HG02763 (cell line): ENCODE measurements at regions not wholly inside any gene's neighbourhood (a gene's known extent, or its start where the extent isn't known, plus 50 kb on each side); places are given as distances from the start of the nearest gene placed in this dataset.

ENCODE experiments used
- ATAC-seq: cut with Tn5 transposase; IDR thresholded peaks from one replicate; pipeline ENCODE4 v1.9.1; 2021; ENCODE audit warnings: mild to moderate bottlenecking, moderate library complexity; ENCODE audit not compliant: unreplicated experiment

DNA sequence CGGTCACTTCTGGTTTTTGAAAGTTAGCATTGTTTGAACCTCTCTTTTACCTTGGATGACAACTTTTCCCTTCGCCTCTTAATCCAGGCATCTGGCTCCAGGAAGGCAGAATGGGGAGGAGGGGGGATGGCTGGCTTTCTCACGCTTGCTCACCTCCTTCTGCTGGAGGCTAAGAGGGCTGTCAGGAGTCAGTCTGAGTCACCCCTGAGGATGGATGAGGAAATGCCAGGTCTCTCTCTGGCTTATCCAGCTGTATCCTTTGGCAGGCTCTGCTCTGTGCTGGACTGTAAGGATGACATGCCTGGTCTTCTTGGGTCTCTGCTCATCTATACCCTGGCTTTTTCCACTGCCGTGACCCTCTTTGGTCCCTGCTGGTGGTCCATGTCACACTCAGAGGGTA lies 142.9 kb upstream of the GYPC start:
- no peak for ATAC-seq

GRCh38 chr2:126515471-126515870 lies 140.5 kb upstream of the GYPC start:
- no peak for ATAC-seq

GRCh38 chr2:126518196-126518595 lies 137.8 kb upstream of the GYPC start:
- ATAC-seq = no peak

DNA sequence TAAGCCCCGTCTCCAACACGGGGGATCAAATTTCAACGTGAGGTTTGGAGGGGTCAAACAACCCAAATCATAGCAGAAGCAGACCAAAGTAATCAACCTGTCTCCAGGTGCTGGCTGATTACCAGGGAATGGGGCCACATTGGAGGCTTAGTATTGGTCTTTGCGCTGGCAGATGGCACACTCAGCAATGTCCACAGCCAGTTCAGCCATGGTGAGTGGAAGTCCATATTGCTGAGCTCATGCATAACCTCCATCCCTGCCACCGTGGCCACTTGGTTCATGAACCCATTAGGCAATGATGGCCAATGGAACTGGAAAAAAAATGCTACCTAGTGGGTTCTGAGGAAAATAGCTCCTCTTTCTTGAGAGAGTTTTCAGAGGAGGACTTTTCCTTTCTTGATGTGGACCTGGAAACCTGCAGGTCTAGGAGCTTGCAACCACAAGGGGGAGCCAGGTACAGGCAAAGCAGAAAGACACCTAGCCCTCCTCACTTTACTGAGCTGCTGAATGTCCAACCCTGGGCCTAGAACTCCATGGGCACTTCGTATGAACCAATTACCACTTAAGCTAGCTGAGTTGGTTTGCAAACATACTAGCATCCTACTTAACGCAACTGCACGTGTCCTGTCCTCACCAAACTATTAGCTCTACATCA lies 128.0 kb upstream of the GYPC start:
- no peak for ATAC-seq

DNA sequence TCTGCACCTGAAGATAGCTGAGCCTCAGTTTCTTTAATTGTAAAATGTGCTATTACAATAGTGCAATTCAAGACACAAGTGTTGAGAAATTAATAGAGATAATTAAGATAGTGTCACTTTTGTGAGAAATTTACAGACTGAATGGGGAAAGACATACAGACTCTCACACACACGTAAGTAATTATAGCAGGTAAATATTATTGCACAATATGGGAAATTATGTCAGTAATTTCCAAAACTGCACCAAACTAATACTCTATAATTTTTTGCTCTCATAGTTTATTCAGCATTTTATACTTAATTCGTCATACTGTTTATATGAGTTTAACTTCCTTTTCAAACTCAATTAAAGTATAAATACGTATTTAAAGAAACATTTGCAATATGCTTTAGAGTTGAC lies 124.9 kb upstream of the GYPC start:
- ATAC-seq = no peak

GRCh38 chr2:126534478-126534877 lies 121.5 kb upstream of the GYPC start:
- ATAC-seq = no peak

- no peak for ATAC-seq
Measured at GRCh38 chr2:126535408-126535807, 120.5 kb upstream of the GYPC start.

DNA sequence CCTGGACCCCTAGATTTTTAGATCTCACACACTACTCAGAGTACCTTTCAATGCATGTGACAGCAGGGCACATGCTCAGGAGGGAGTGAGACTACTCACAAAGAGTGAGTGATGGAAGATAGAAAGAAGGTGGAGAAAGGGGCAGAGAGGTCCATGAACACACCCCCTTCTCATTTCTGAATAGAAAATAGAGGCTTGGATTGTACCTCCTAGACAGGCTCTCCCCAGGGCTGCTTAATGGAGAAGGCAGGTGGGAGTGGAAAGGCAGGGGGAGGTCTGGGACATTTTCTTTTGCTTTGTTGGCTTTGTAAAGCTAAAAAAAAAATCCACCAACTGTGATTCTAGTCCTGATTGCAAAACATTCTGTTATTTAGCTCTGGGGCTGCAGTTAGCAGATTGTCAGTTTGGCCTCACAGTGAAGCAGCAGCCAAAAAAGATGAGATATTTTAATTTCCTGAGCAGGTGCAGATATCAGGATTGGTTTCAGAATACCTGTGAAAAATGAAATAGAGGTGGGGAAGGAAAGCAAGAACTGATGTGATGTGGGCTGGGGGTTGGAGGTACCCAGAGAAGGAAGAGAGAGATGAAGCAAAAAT lies 119.3 kb upstream of the GYPC start:
- ATAC-seq = no peak

DNA sequence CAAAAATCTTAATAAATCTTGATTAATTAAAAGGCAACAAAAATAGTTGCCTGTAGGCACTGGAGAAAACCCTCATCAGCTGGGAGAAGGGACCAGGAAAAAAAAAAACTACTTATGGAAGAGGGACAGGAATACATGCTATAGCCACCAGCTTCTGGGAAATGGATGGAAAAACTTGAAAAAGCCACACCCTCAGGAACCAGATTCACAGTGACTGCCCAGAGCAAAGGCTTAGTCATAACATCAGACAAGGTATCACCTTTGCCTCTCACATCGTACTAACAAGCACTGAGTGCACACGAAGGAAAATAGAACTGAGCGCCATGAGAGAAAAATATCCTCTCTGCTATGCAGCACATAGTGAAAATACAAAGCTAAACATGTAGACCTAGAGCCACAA lies 116.9 kb upstream of the GYPC start:
- no peak for ATAC-seq

DNA sequence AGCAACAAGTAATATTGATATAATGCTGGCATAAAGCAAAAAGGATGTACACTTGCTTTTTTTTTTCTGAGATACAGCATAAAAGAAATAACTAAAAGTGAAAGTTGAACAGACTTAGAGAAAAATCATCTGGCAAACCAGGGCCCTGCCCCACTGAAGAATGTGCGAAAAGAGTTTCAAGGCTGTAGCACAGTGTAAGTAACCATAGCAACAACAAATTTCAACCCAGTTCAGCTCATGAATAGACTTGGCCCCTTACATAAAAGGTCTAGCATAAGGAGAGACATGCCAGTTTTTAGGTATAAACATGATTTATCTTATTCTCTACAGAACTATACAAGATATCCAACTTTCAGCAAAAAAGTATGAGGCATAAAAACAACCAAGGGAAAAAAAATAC lies 113.7 kb upstream of the GYPC start:
- ATAC-seq = no peak

GRCh38 chr2:126543081-126543480 lies 112.9 kb upstream of the GYPC start:
- ATAC-seq = no peak

DNA sequence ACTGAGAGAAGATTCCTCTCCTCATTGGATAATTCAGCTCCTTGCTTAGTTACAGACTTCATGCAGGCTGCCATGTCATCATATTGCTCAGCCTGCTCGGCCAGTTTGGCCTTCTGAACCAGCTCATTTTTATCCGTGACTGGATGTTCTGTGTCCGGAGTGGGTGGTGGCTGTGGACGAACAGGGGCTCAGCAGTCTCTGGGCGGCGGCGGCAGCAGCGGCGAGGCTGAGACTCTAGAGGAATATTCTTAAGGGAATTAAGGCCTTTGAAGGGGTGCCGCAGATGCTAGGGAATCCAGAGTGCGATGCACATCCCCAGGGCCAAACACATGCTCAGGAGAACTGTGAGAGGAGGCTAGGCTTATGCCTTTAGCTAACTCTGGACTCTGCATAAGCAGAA lies 97.9 kb upstream of the GYPC start:
- no peak for ATAC-seq

DNA sequence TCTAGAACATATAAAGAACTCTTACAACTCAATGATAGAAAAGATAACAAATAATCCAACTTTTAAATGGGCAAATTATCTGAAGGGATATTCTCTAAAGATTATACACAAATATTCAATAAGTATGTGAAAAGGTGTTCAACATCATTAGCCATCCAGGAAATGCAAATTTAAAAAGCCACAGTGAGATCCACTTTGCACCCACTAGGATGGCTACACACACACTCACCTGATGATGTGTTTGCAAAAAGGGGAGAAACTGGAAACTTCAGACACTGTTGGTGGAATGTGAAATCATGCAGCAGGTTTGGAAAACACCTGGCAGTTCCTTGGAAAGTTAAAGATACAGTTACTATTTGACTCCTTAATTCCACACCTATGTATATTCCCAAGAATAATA lies 87.2 kb upstream of the GYPC start:
- no peak for ATAC-seq

GRCh38 chr2:126571403-126571802 lies 84.6 kb upstream of the GYPC start:
- ATAC-seq = no peak

- ATAC-seq = no peak
Measured at GRCh38 chr2:126575631-126576030, 80.3 kb upstream of the GYPC start.

- ATAC-seq = no peak
Measured at GRCh38 chr2:126579868-126580267, 76.1 kb upstream of the GYPC start.

DNA sequence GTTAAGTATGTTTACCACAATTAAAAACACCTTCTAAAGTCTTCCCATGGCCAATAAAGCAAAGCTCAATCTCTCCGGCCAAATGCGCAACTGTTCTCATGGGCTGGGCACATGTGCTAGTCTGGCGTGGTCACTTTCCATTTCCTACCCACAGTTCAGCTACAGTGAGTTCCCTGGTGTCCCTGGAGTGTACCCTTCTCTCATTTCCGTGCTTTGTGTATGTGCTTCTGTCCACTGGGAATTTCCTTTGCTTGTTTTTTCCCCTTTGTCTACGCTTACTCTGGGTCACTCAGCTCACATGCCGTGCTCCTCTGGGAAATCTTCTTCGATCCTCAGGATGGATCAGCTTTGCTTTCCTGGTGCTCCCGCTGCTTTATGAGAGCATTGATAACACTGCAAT lies 69.6 kb upstream of the GYPC start:
- no peak for ATAC-seq

DNA sequence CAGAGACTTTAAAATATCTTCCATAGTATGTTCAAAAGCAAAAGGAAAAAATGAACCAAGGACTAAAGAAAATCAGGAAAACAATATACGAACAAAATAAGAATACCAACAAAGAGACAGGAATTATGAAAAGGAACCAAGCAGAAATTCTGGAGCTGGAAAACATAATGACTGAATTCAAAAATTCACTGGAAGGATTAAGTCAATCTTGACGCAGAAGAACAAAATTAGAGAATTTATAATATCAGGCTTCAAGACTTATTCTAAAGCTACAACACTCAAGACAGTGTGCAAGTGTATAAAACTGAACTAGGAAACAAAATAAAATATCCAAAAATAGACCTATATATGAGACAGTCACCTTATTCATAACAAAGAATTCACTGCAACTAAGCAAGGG lies 56.9 kb upstream of the GYPC start:
- no peak for ATAC-seq

GRCh38 chr2:126600742-126601141 lies 55.2 kb upstream of the GYPC start:
- ATAC-seq = no peak

GRCh38 chr2:126602334-126602733 lies 53.6 kb upstream of the GYPC start:
- no peak for ATAC-seq
